H1 (cell line): ENCODE measurements at regions not wholly inside any gene's neighbourhood (a gene's known extent, or its start where the extent isn't known, plus 50 kb on each side); places are given as distances from the start of the nearest gene placed in this dataset.

Source experiments
- CEBPB ChIP-seq: IDR thresholded peaks from 2 replicates; pipeline ENCODE4 v1.6.1; 2012; ENCODE audit warnings: low read depth, low read length
- EZH2 ChIP-seq: fragments of 200-600 bp; sonication (generic); IDR thresholded peaks from 2 replicates; pipeline ENCODE4 v1.7.1; 2012; ENCODE audit warnings: low read depth, mild to moderate bottlenecking, moderate library complexity, low read length, inconsistent platforms; ENCODE audit not compliant: severe bottlenecking
- GABPA ChIP-seq: IDR thresholded peaks from 2 replicates; pipeline ENCODE4 v1.6.1; 2011; ENCODE audit warnings: mild to moderate bottlenecking, low read length, moderate library complexity, borderline replicate concordance; ENCODE audit not compliant: insufficient read depth
- HDAC2 ChIP-seq, 2 experiments: fragments of 300-600 bp in 1 of 2; sonication (generic) in 1 of 2; IDR thresholded peaks; 2 replicates each; pipeline ENCODE4 v1.6.1; 2011 to 2012; ENCODE audit warnings: low read depth in 2 of 2, low read length in 2 of 2, mild to moderate bottlenecking in 2 of 2, moderate library complexity in 2 of 2, borderline replicate concordance in 1 of 2, inconsistent platforms in 1 of 2
- JUN ChIP-seq: IDR thresholded peaks from 2 replicates; pipeline ENCODE4 v1.6.1; 2011; ENCODE audit warnings: low read depth, mild to moderate bottlenecking, improper control_type of control experiment, low read length
- POLR2A ChIP-seq, 2 experiments: IDR thresholded peaks; 1 replicate in 1 of 2; 2 replicates in 1 of 2; pipeline ENCODE4 v1.6.1; 2011; ENCODE audit warnings: low read depth in 2 of 2, low read length in 2 of 2, mild to moderate bottlenecking in 2 of 2; ENCODE audit errors: control extremely low read depth in 1 of 2
- RAD21 ChIP-seq, 2 experiments: IDR thresholded peaks in 1 of 2; conservative IDR thresholded peaks in 1 of 2; 2 replicates each; pipeline ENCODE4 v1.6.1; 2011; ENCODE audit warnings: low read depth in 2 of 2, low read length in 2 of 2, improper control_type of control experiment in 1 of 2, inconsistent platforms in 1 of 2, mild to moderate bottlenecking in 1 of 2, moderate library complexity in 1 of 2
- TAF1 ChIP-seq: IDR thresholded peaks from 2 replicates; pipeline ENCODE4 v1.6.1; 2011; ENCODE audit warnings: mild to moderate bottlenecking, low read depth, low read length

- TF ChIP-seq EZH2 (no peak), TAF1 (no peak), CEBPB (no peak), POLR2A (IDR thresholded peaks at IDR 0.05; ENCODE audit: control extremely low read depth in 1 of 2, low read depth in 2 of 2, low read length in 2 of 2) (no peak), HDAC2 (IDR thresholded peaks at IDR 0.05; ENCODE audit: borderline replicate concordance in 1 of 2, low read depth in 2 of 2, low read length in 2 of 2) (no peak), JUN (no peak), RAD21 (IDR thresholded peaks at IDR 0.05 in 1 of 2, conservative IDR thresholded peaks at IDR 0.05 in 1 of 2; ENCODE audit: low read depth in 2 of 2, low read length in 2 of 2) (no peak), GABPA (no peak)
Observed at GRCh38 chr7:125512373-125512772, 582.7 kb upstream of the POT1 start.
